AG04450 (cell line): ENCODE measurements at regions not wholly inside any gene's neighbourhood (a gene's known extent, or its start where the extent isn't known, plus 50 kb on each side); places are given as distances from the start of the nearest gene placed in this dataset.
A peak's percentile ranks its signal among the peaks of the same experiment; 100 is the strongest.

ENCODE experiments used
- CTCF ChIA-PET: fragments of 300-600, 350-600 bp; formaldehyde crosslinking; extraction: SDS; loops from one replicate; lab custom pipeline; 2022; ENCODE audit warnings: antibody characterized with exemption, inconsistent platforms; lab: Charles Lee
- POLR2A ChIA-PET: fragments of 350-600 bp; formaldehyde crosslinking; extraction: SDS; loops from one replicate; lab custom pipeline; 2021; ENCODE audit warnings: antibody characterized with exemption, inconsistent platforms; lab: Yijun Ruan, JAX
- DNase-seq: peaks from one replicate; pipeline ENCODE4 v3.0.0-alpha.2; 2011; ENCODE audit warnings: low read depth, low spot score
- H3K27ac ChIP-seq: one replicate; pipeline ENCODE4 v1.5.1; 2012; ENCODE audit warnings: low read depth, low read length, control low read depth
- H3K27me3 ChIP-seq: one replicate; pipeline ENCODE4 v1.6.0; 2012; ENCODE audit warnings: low read length; ENCODE audit not compliant: control insufficient read depth, insufficient read depth
- H3K4me3 ChIP-seq: 2 replicates; pipeline ENCODE4 v1.5.1; 2011; ENCODE audit warnings: mild to moderate bottlenecking, low read depth, low read length, control low read depth
- H3K9me3 ChIP-seq: 2 replicates; pipeline ENCODE4 v1.5.1; 2012; ENCODE audit warnings: low read length; ENCODE audit not compliant: control insufficient read depth, insufficient read depth
- CTCF ChIP-seq: IDR thresholded peaks from 2 replicates; pipeline ENCODE4 v1.5.1; 2011; ENCODE audit warnings: low read depth, low read length, control low read depth, inconsistent platforms

DNA sequence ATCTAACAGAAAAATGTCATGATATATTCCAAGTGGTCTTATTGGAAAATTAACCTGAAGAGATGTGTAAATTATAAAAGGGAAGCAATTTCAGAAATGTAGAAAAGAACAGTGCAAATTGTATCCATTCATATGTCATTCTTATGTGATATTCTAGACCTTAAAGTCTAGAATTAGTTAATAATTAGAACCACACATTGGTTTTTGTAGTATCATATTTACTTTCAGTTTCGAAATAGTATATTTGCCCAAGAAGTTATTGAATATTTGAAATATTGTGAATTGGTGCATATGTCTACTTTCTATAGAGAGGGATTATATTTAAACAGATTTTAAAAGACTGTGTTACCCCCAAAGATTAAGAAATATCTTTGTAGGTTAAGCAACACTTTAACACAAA is 1348.6 kb upstream of the ACVR2A start:
- no peaks in the 10 kb centered on the region for H3K27me3 ChIP-seq
- no peak overlapping the region for H3K4me3 ChIP-seq
- H3K9me3 ChIP-seq, result peaks cover 7% of the 10 kb centered on the region; the same call in 1 of the 2 replicates
- ChIA-PET POLR2A (no interaction called here), CTCF (no interaction called here)
- no peak for DNase-seq
- no peak overlapping the region for H3K27ac ChIP-seq
- no peak for TF ChIP-seq CTCF

GRCh38 chr2:146489386-146489785 is 1355.4 kb upstream of the ACVR2A start:
- ChIA-PET CTCF (no interaction called here), POLR2A (no interaction called here)
- H3K4me3 ChIP-seq, result no peak overlapping the region
- H3K27ac ChIP-seq, result no peak overlapping the region
- TF ChIP-seq CTCF, result no peak
- no peaks in the 10 kb centered on the region for H3K27me3 ChIP-seq
- peaks cover 5% of the 10 kb centered on the region; the same call in 1 of the 2 replicates for H3K9me3 ChIP-seq
- DNase-seq, result no peak

DNA sequence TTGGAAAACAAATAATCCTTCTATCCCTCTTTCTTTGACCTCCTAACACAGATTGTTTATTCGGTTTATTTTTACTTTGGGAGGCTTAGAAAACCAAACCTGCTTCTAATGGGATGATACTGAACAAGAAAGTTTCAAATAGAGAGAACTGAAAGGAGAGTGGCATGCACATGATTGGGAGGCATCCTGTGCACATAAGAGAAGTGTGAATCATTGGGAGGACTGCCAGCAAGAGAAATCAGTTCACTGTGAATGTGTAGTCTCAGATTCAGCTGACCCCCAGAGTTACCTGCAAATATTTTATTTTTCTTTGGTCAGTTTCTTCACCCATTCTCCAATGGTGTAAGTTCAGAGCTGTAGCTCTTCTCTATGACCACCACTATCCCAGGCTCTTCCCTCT is 1363.2 kb upstream of the ACVR2A start:
- no peak overlapping the region for H3K4me3 ChIP-seq
- H3K27me3 ChIP-seq, result no peaks in the 10 kb centered on the region
- H3K27ac ChIP-seq, result no peak overlapping the region
- peak; percentile 4 for DNase-seq
- CTCF ChIA-PET, result interaction anchor here (0.5 kb wide), 1 partner anchor 1037 kb away, joined by 3 read pairs; no protein-coding TSS in a partner anchor
- TF ChIP-seq CTCF, result no peak
- POLR2A ChIA-PET, result no interaction called here
- no peaks in the 10 kb centered on the region for H3K9me3 ChIP-seq

GRCh38 chr2:146477383-146477782 is 1367.4 kb upstream of the ACVR2A start:
- H3K27me3 ChIP-seq, result no peaks in the 10 kb centered on the region
- TF ChIP-seq CTCF, result no peak
- H3K9me3 ChIP-seq, result no peaks in the 10 kb centered on the region
- ChIA-PET CTCF (no interaction called here), POLR2A (no interaction called here)
- H3K4me3 ChIP-seq, result no peak overlapping the region
- no peak for DNase-seq
- no peak overlapping the region for H3K27ac ChIP-seq

GRCh38 chr2:146468578-146468977 is 1376.3 kb upstream of the ACVR2A start:
- no peaks in the 10 kb centered on the region for H3K27me3 ChIP-seq
- no peak for DNase-seq
- H3K27ac ChIP-seq, result no peak overlapping the region
- ChIA-PET POLR2A (no interaction called here), CTCF (no interaction called here)
- H3K9me3 ChIP-seq, result no peaks in the 10 kb centered on the region
- TF ChIP-seq CTCF, result no peak
- H3K4me3 ChIP-seq, result no peak overlapping the region
